ENCODE measurements at regions not wholly inside any gene's neighbourhood (a gene's known extent, or its start where the extent isn't known, plus 50 kb on each side); places are given as distances from the start of the nearest gene placed in this dataset.

GRCh38 chr10:33523236-33523792 lies 188.8 kb upstream of the NRP1 start:
- H3K4me3 ChIP-seq (ENCODE audit: insufficient read depth, low read length): no peak overlapping the region
- TF ChIP-seq CTCF (IDR thresholded peaks at IDR 0.05; ENCODE audit: extremely low read depth, low read depth, low read length): no peak

GRCh38 chr10:33521904-33522303 lies 187.4 kb upstream of the NRP1 start:
- H2AFZ ChIP-seq (ENCODE audit: low read length): no peak overlapping the region
- no peaks in the 10 kb centered on the region for H3K9me3 ChIP-seq (ENCODE audit: low read depth, low read length)
- H3K4me1 ChIP-seq (ENCODE audit: insufficient read depth, low read length): peaks cover 14% of the 10 kb centered on the region
- H3K27me3 ChIP-seq (ENCODE audit: insufficient read depth, low read length): no peaks in the 10 kb centered on the region
- no peaks in the 10 kb centered on the region for H4K20me1 ChIP-seq (ENCODE audit: insufficient read depth, low read length)
- TF ChIP-seq CTCF (IDR thresholded peaks at IDR 0.05; ENCODE audit: extremely low read depth, low read depth, low read length): no peak
- no peak overlapping the region for H3K4me2 ChIP-seq (ENCODE audit: insufficient read depth, low read length)
- DNase-seq (ENCODE audit: insufficient read length, low spot score, missing footprints): no peak
- no peaks in the 10 kb centered on the region for H3K79me2 ChIP-seq (ENCODE audit: insufficient read depth, low read length)
- H3K4me3 ChIP-seq (ENCODE audit: insufficient read depth, low read length): no peak overlapping the region
- H3K27ac ChIP-seq (ENCODE audit: low read depth, low read length): no peak overlapping the region
- no peaks in the 10 kb centered on the region for H3K36me3 ChIP-seq (ENCODE audit: insufficient read depth, low read length)

More at GRCh38 chr10:33523236-33523792, 188.8 kb upstream of the NRP1 start:
- Histone ChIP-seq H3K9me3 (ENCODE audit: low read depth, low read length) (no peaks in the 10 kb centered on the region), H3K4me1 (ENCODE audit: insufficient read depth, low read length) (peaks cover 14% of the 10 kb centered on the region), H3K79me2 (ENCODE audit: insufficient read depth, low read length) (no peaks in the 10 kb centered on the region), H3K4me2 (ENCODE audit: insufficient read depth, low read length) (no peak overlapping the region), H2AFZ (ENCODE audit: low read length) (no peak overlapping the region), H4K20me1 (ENCODE audit: insufficient read depth, low read length) (no peaks in the 10 kb centered on the region), H3K27ac (ENCODE audit: low read depth, low read length) (no peak overlapping the region), H3K36me3 (ENCODE audit: insufficient read depth, low read length) (no peaks in the 10 kb centered on the region), H3K27me3 (ENCODE audit: insufficient read depth, low read length) (no peaks in the 10 kb centered on the region)
- no peak for DNase-seq (ENCODE audit: insufficient read length, low spot score, missing footprints)

GRCh38 chr10:33521062-33521461 lies 186.6 kb upstream of the NRP1 start:
- TF ChIP-seq CTCF (IDR thresholded peaks at IDR 0.05; ENCODE audit: extremely low read depth, low read depth, low read length): no peak
- no peak for DNase-seq (ENCODE audit: insufficient read length, low spot score, missing footprints)
- no peak overlapping the region for H2AFZ ChIP-seq (ENCODE audit: low read length)
- H3K79me2 ChIP-seq (ENCODE audit: insufficient read depth, low read length): no peaks in the 10 kb centered on the region
- no peaks in the 10 kb centered on the region for H3K27me3 ChIP-seq (ENCODE audit: insufficient read depth, low read length)
- no peak overlapping the region for H3K4me3 ChIP-seq (ENCODE audit: insufficient read depth, low read length)
- no peak overlapping the region for H3K27ac ChIP-seq (ENCODE audit: low read depth, low read length)
- H3K9me3 ChIP-seq (ENCODE audit: low read depth, low read length): no peaks in the 10 kb centered on the region
- no peaks in the 10 kb centered on the region for H4K20me1 ChIP-seq (ENCODE audit: insufficient read depth, low read length)
- no peaks in the 10 kb centered on the region for H3K36me3 ChIP-seq (ENCODE audit: insufficient read depth, low read length)
- H3K4me2 ChIP-seq (ENCODE audit: insufficient read depth, low read length): peak overlapping the region; percentile 45
- H3K4me1 ChIP-seq (ENCODE audit: insufficient read depth, low read length): peaks cover 14% of the 10 kb centered on the region

- no peaks in the 10 kb centered on the region for H3K27me3 ChIP-seq (ENCODE audit: insufficient read depth, low read length)
- no peaks in the 10 kb centered on the region for H3K36me3 ChIP-seq (ENCODE audit: insufficient read depth, low read length)
- peaks cover 13% of the 10 kb centered on the region for H3K4me1 ChIP-seq (ENCODE audit: insufficient read depth, low read length)
- no peaks in the 10 kb centered on the region for H3K79me2 ChIP-seq (ENCODE audit: insufficient read depth, low read length)
- no peaks in the 10 kb centered on the region for H4K20me1 ChIP-seq (ENCODE audit: insufficient read depth, low read length)
- no peak overlapping the region for H3K27ac ChIP-seq (ENCODE audit: low read depth, low read length)
- no peaks in the 10 kb centered on the region for H3K9me3 ChIP-seq (ENCODE audit: low read depth, low read length)
- no peak for TF ChIP-seq CTCF (IDR thresholded peaks at IDR 0.05; ENCODE audit: extremely low read depth, low read depth, low read length)
- no peak for DNase-seq (ENCODE audit: insufficient read length, low spot score, missing footprints)
- H3K4me2 ChIP-seq (ENCODE audit: insufficient read depth, low read length): no peak overlapping the region
- no peak overlapping the region for H3K4me3 ChIP-seq (ENCODE audit: insufficient read depth, low read length)
- no peak overlapping the region for H2AFZ ChIP-seq (ENCODE audit: low read length)
Observed at GRCh38 chr10:33520223-33520622, 185.8 kb upstream of the NRP1 start.

Measured in osteoblast (primary cell).